H1 (cell line): ENCODE measurements at regions not wholly inside any gene's neighbourhood (a gene's known extent, or its start where the extent isn't known, plus 50 kb on each side); places are given as distances from the start of the nearest gene placed in this dataset.

Experiments used
- CTCF ChIA-PET: fragments of 300-600 bp; sonication (Branson Sonifier 250); formaldehyde crosslinking; loops from one replicate; lab custom pipeline; 2021; ENCODE audit not compliant: partially characterized antibody; lab: Charles Lee
- POLR2A ChIA-PET: fragments of 300-600 bp; sonication (Branson Sonifier 250); formaldehyde crosslinking; loops from one replicate; lab custom pipeline; 2021; ENCODE audit warnings: inconsistent platforms; ENCODE audit not compliant: partially characterized antibody; lab: Charles Lee
- DNase-seq, 2 experiments: peaks; one replicate each; pipeline versions ENCODE4 v3.0.0 to v3.0.0-alpha.2; 2010 to 2022; ENCODE audit warnings: low spot score in 2 of 2, low read depth in 1 of 2, mixed read lengths in 1 of 2
- FAIRE-seq: peaks from 2 replicates; lab custom pipeline; 2011; peaks lifted over from hg19 to GRCh38; lab: Jason Lieb, UNC
- H2AFZ ChIP-seq: 2 replicates; pipeline ENCODE4 v1.8.1; 2012; ENCODE audit warnings: low read length, inconsistent platforms
- H2AK5ac ChIP-seq: 2 replicates; pipeline ENCODE4 v1.6.1; 2013; ENCODE audit warnings: low read depth, low read length
- H2BK120ac ChIP-seq: replicated peaks from 2 replicates; pipeline ENCODE3; 2013; ENCODE audit warnings: low read depth, low read length, inconsistent platforms
- H2BK12ac ChIP-seq: 2 replicates; pipeline ENCODE4 v1.6.1; 2013; ENCODE audit warnings: low read depth, low read length
- H2BK15ac ChIP-seq: 2 replicates; pipeline ENCODE4 v1.6.1; 2013; ENCODE audit warnings: low read length
- H2BK20ac ChIP-seq: 2 replicates; pipeline ENCODE4 v1.6.1; 2013; ENCODE audit warnings: low read length
- H2BK5ac ChIP-seq: 2 replicates; pipeline ENCODE4 v1.6.1; 2013; ENCODE audit warnings: low read depth, low read length
- H3K14ac ChIP-seq: 2 replicates; pipeline ENCODE4 v1.6.1; 2013; ENCODE audit warnings: inconsistent platforms; ENCODE audit not compliant: insufficient read length
- H3K18ac ChIP-seq: 2 replicates; pipeline ENCODE4 v1.6.1; 2013; ENCODE audit warnings: low read length; ENCODE audit errors: extremely low read depth
- H3K23ac ChIP-seq: 2 replicates; pipeline ENCODE4 v1.6.1; 2013; ENCODE audit warnings: inconsistent platforms; ENCODE audit not compliant: insufficient read length
- H3K23me2 ChIP-seq: 2 replicates; pipeline ENCODE4 v1.6.1; 2013; ENCODE audit warnings: low read depth, low read length
- H3K27ac ChIP-seq: 2 replicates; pipeline ENCODE4 v1.6.1; 2011; ENCODE audit warnings: low read depth, low read length, inconsistent platforms
- H3K27me3 ChIP-seq, 4 experiments: replicated peaks in 1 of 4; 1 replicate in 1 of 4; 2 replicates in 3 of 4; pipeline versions ENCODE4 v1.6.1 to v1.8.1; 2011 to 2013; ENCODE audit warnings: low read length in 3 of 4, mild to moderate bottlenecking in 3 of 4, inconsistent platforms in 2 of 4, mixed read lengths in 2 of 4, moderate library complexity in 1 of 4; ENCODE audit not compliant: control insufficient read depth in 3 of 4, insufficient read depth in 3 of 4; ENCODE audit errors: extremely low read depth in 1 of 4
- H3K36me3 ChIP-seq, 4 experiments: 2 replicates each; pipeline versions ENCODE4 v1.6.1 to v1.8.1; 2011 to 2013; ENCODE audit warnings: mild to moderate bottlenecking in 4 of 4, low read length in 3 of 4, moderate library complexity in 2 of 4, control low read depth in 1 of 4, inconsistent platforms in 1 of 4; ENCODE audit not compliant: insufficient read depth in 4 of 4, control insufficient read depth in 2 of 4
- H3K4ac ChIP-seq: replicated peaks from 2 replicates; pipeline ENCODE3; 2013; ENCODE audit warnings: low read length, low read depth, mixed read lengths, inconsistent platforms; ENCODE audit not compliant: insufficient read length
- H3K4me1 ChIP-seq, 4 experiments: replicated peaks in 1 of 4; 1 replicate in 1 of 4; 2 replicates in 3 of 4; pipeline versions ENCODE4 v1.6.1 to v1.8.1; 2011 to 2013; ENCODE audit warnings: low read length in 3 of 4, inconsistent platforms in 2 of 4, mixed read lengths in 1 of 4; ENCODE audit not compliant: insufficient read depth in 4 of 4, control insufficient read depth in 3 of 4
- H3K4me2 ChIP-seq, 2 experiments: 2 replicates each; pipeline versions ENCODE4 v1.6.1 to v1.8.1; 2011 to 2013; ENCODE audit warnings: low read depth in 2 of 2, low read length in 2 of 2, control low read depth in 1 of 2, inconsistent platforms in 1 of 2, mild to moderate bottlenecking in 1 of 2; ENCODE audit not compliant: insufficient read depth in 1 of 2
- H3K4me3 ChIP-seq, 4 experiments: fragments of 200-600, 300-600 bp in 1 of 4; sonication (generic), shearing (Covaris generic), sonication (Bioruptor Twin) in 1 of 4; 2 replicates each; pipeline versions ENCODE4 v1.5.1 to v1.8.1; 2011 to 2016; ENCODE audit warnings: low read length in 4 of 4, low read depth in 3 of 4, control low read depth in 2 of 4, inconsistent platforms in 2 of 4, mild to moderate bottlenecking in 2 of 4, mixed read lengths in 1 of 4, moderate library complexity in 1 of 4; ENCODE audit not compliant: insufficient read depth in 2 of 4; ENCODE audit errors: extremely low read depth in 1 of 4
- H3K56ac ChIP-seq: replicated peaks from 2 replicates; pipeline ENCODE3; 2013; ENCODE audit warnings: low read depth, mild to moderate bottlenecking, mixed read lengths, low read length, inconsistent platforms; ENCODE audit not compliant: insufficient read length
- H3K79me1 ChIP-seq: 2 replicates; pipeline ENCODE4 v1.6.1; 2013; ENCODE audit warnings: low read depth, low read length, control low read depth
- H3K79me2 ChIP-seq, 2 experiments: 2 replicates each; pipeline versions ENCODE4 v1.6.1 to v1.8.1; 2012 to 2013; ENCODE audit warnings: low read length in 2 of 2, mild to moderate bottlenecking in 2 of 2, inconsistent platforms in 1 of 2; ENCODE audit not compliant: insufficient read depth in 2 of 2, control insufficient read depth in 1 of 2
- H3K9ac ChIP-seq, 4 experiments: replicated peaks in 1 of 4; 1 replicate in 1 of 4; 2 replicates in 3 of 4; pipeline versions ENCODE4 v1.6.1 to v1.8.1; 2011 to 2013; ENCODE audit warnings: low read depth in 3 of 4, low read length in 3 of 4, control low read depth in 2 of 4, mild to moderate bottlenecking in 2 of 4, moderate library complexity in 2 of 4, inconsistent platforms in 1 of 4; ENCODE audit errors: extremely low read depth in 1 of 4
- H3K9me3 ChIP-seq, 2 experiments: 2 replicates each; pipeline versions ENCODE4 v1.6.1 to v1.8.1; 2012 to 2013; ENCODE audit warnings: mild to moderate bottlenecking in 2 of 2, moderate library complexity in 2 of 2, control low read depth in 1 of 2, inconsistent platforms in 1 of 2, low read depth in 1 of 2, low read length in 1 of 2, mixed read lengths in 1 of 2; ENCODE audit not compliant: insufficient read depth in 2 of 2
- H4K20me1 ChIP-seq, 2 experiments: replicated peaks in 1 of 2; 2 replicates each; pipeline versions ENCODE3 to v1.8.1; 2011 to 2013; ENCODE audit warnings: inconsistent platforms in 2 of 2, low read length in 2 of 2, mild to moderate bottlenecking in 1 of 2; ENCODE audit not compliant: insufficient read depth in 2 of 2, control insufficient read depth in 1 of 2
- H4K5ac ChIP-seq: 2 replicates; pipeline ENCODE4 v1.6.1; 2013; ENCODE audit warnings: low read length, low read depth, mixed read lengths, inconsistent platforms; ENCODE audit not compliant: insufficient read length
- H4K8ac ChIP-seq: 2 replicates; pipeline ENCODE4 v1.8.0; 2013; ENCODE audit warnings: mild to moderate bottlenecking, moderate library complexity, low read length, inconsistent platforms; ENCODE audit not compliant: insufficient read depth; ENCODE audit errors: extremely low read depth
- H4K91ac ChIP-seq: replicated peaks from 2 replicates; pipeline ENCODE3; 2013; ENCODE audit warnings: low read length, mixed read lengths, inconsistent platforms; ENCODE audit not compliant: insufficient read length
- ATF2 ChIP-seq: IDR thresholded peaks from 2 replicates; pipeline ENCODE4 v1.6.1; 2012; ENCODE audit warnings: low read length, inconsistent platforms
- BRCA1 ChIP-seq: IDR thresholded peaks from 2 replicates; pipeline ENCODE4 v1.6.1; 2012; ENCODE audit warnings: low read depth, low read length, improper control_type of control experiment
- CBX5 ChIP-seq: fragments of 300-800, 300-1000 bp; sonication (generic); IDR thresholded peaks from 2 replicates; pipeline ENCODE4 v1.7.1; 2016; ENCODE audit warnings: antibody characterized with exemption, low read length, low read depth
- CHD1 ChIP-seq: IDR thresholded peaks from 2 replicates; pipeline ENCODE4 v1.6.1; 2012; ENCODE audit warnings: low read depth, low read length, improper control_type of control experiment
- CTBP2 ChIP-seq: IDR thresholded peaks from 2 replicates; pipeline ENCODE4 v1.7.0; 2011; ENCODE audit warnings: borderline replicate concordance, mild to moderate bottlenecking, moderate library complexity, mixed read lengths, low read length; ENCODE audit not compliant: insufficient read depth, insufficient read length
- EGR1 ChIP-seq: IDR thresholded peaks from 2 replicates; pipeline ENCODE4 v1.6.1; 2011; ENCODE audit warnings: low read depth, low read length, borderline replicate concordance
- FOSL1 ChIP-seq: IDR thresholded peaks from 2 replicates; pipeline ENCODE4 v1.6.1; 2011; ENCODE audit warnings: mild to moderate bottlenecking, low read depth, low read length, moderate library complexity; ENCODE audit not compliant: insufficient read depth
- RNF2 ChIP-seq: fragments of 200-900, 300-1000 bp; sonication (generic); IDR thresholded peaks from 2 replicates; pipeline ENCODE4 v1.7.1; 2016; ENCODE audit warnings: borderline replicate concordance, low read depth, mild to moderate bottlenecking, antibody characterized with exemption, low read length; ENCODE audit not compliant: poor library complexity, severe bottlenecking; ENCODE audit errors: missing control alignments
- RXRA ChIP-seq: IDR thresholded peaks from 2 replicates; pipeline ENCODE4 v1.6.1; 2011; ENCODE audit warnings: low read depth, mild to moderate bottlenecking, low read length, moderate library complexity; ENCODE audit not compliant: insufficient read depth
- SIX5 ChIP-seq: IDR thresholded peaks from 2 replicates; pipeline ENCODE4 v1.6.1; 2011; ENCODE audit warnings: mild to moderate bottlenecking, low read depth, low read length
- SP1 ChIP-seq: IDR thresholded peaks from 2 replicates; pipeline ENCODE4 v1.6.1; 2011; ENCODE audit warnings: low read depth, low read length
- TBP ChIP-seq: IDR thresholded peaks from 2 replicates; pipeline ENCODE4 v1.6.1; 2011; ENCODE audit warnings: low read depth, low read length, improper control_type of control experiment
- TEAD4 ChIP-seq: IDR thresholded peaks from 2 replicates; pipeline ENCODE4 v1.6.1; 2012; ENCODE audit warnings: low read depth, low read length, inconsistent platforms, mixed read lengths
- YY1 ChIP-seq: IDR thresholded peaks from 2 replicates; pipeline ENCODE4 v1.6.1; 2011; ENCODE audit warnings: low read depth, mild to moderate bottlenecking, low read length
- WGBS, 2 experiments: shearing (Covaris generic) in 1 of 2; methylation state at CpG; one replicate each; pipeline versions ENCODE4 v1.1.6 to v1.1.7; 2013 to 2015; ENCODE audit warnings: low lambda C conversion rate in 2 of 2, mixed read lengths in 2 of 2, inconsistent platforms in 1 of 2, low coverage in 1 of 2, missing lambda C conversion rate in 1 of 2; ENCODE audit not compliant: insufficient replicate concordance in 2 of 2, insufficient coverage in 1 of 2, insufficient read length in 1 of 2; ENCODE audit errors: extremely low coverage in 1 of 2, missing lambda C conversion rate in 1 of 2; 5-methylcytosine and 5-hydroxymethylcytosine counted together

GRCh38 chr6:6859105-6859504, 248.7 kb upstream of the RREB1 start:
- Histone ChIP-seq H2BK5ac (no peak overlapping the region), H3K23me2 (no peaks in the 10 kb centered on the region; the same call in 1 of the 2 replicates), H3K4me3 (no peak overlapping the region), H3K27ac (no peak overlapping the region), H3K36me3 (no peaks in the 10 kb centered on the region), H3K79me1 (no peaks in the 10 kb centered on the region; the same call in 1 of the 2 replicates), H3K23ac (no peak overlapping the region), H3K18ac (no peak overlapping the region), H3K14ac (no peak overlapping the region), H3K4ac (no peak overlapping the region), H3K56ac (no peak overlapping the region), H2AK5ac (no peak overlapping the region), H3K27me3 (no peaks in the 10 kb centered on the region; a peak in 1 of 7 replicates), H3K4me2 (no peak overlapping the region), H2BK120ac (no peak overlapping the region), H2AFZ (0 out of 2 replicates have a peak overlapping the region, but pooled peaks have one; percentile 11), H3K79me2 (no peaks in the 10 kb centered on the region), H2BK12ac (no peak overlapping the region), H3K9me3 (no peaks in the 10 kb centered on the region), H3K9ac (no peak overlapping the region), H4K5ac (no peak overlapping the region), H3K4me1 (peaks cover 6 to 14% (median 11%) of the 10 kb centered on the region in 4 experiments), H2BK20ac (no peak overlapping the region), H2BK15ac (no peak overlapping the region), H4K8ac (no peak overlapping the region), H4K20me1 (no peaks in the 10 kb centered on the region), H4K91ac (no peak overlapping the region)
- ChIA-PET CTCF (no interaction called here), POLR2A (no interaction called here)
- WGBS, 2 experiments: 81% methylated on average over 5 of the region's 5 CpGs; no CpG with 5 or more reads in 1 of the 2 experiments
- DNase-seq (no peak), FAIRE-seq (no peak)
- TF ChIP-seq ATF2: no peak
- TF ChIP-seq RNF2: no peak
- TF ChIP-seq SP1: no peak
- TF ChIP-seq TBP: no peak
- no peak for TF ChIP-seq FOSL1
- no peak for TF ChIP-seq TEAD4
- TF ChIP-seq BRCA1: no peak
- TF ChIP-seq EGR1: no peak
- TF ChIP-seq YY1: no peak
- TF ChIP-seq CHD1: no peak
- no peak for TF ChIP-seq SIX5
- no peak for TF ChIP-seq CBX5
- no peak for TF ChIP-seq RXRA
- TF ChIP-seq CTBP2: no peak
